Upper lobe of left lung (tissue), 6 donors: ENCODE measurements at regions not wholly inside any gene's neighbourhood (a gene's known extent, or its start where the extent isn't known, plus 50 kb on each side); places are given as distances from the start of the nearest gene placed in this dataset.

Experiments used
- ATAC-seq, 2 donors: fragments of 200-7000 bp; cut with Tn5 transposase; one replicate each; pipeline ENCODE4 v1.9.1; 2022; ENCODE audit warnings: mild to moderate bottlenecking in 2 of 2, moderate library complexity in 2 of 2; ENCODE audit not compliant: low FRiP score in 2 of 2
- DNase-seq, 2 donors: peaks; one replicate each; pipeline ENCODE4 v3.0.0-alpha.2; 2019 to 2020
- H3K27ac ChIP-seq, 4 donors: fragments of 200-600 bp; sonication (generic); one replicate each; pipeline ENCODE4 v1.5.1; 2016 to 2019
- H3K27me3 ChIP-seq, 4 donors: fragments of 200-600 bp; sonication (generic); one replicate each; pipeline ENCODE4 v1.5.1; 2017 to 2019
- H3K36me3 ChIP-seq, 4 donors: fragments of 200-600 bp; sonication (generic); one replicate each; pipeline ENCODE4 v1.5.1; 2016 to 2019
- H3K4me1 ChIP-seq, 4 donors: fragments of 200-600 bp; sonication (generic); one replicate each; pipeline ENCODE4 v1.5.1; 2018 to 2019
- H3K4me3 ChIP-seq, 4 donors: fragments of 200-600 bp; sonication (generic); one replicate each; pipeline ENCODE4 v1.5.1; 2017 to 2019; ENCODE audit warnings: mild to moderate bottlenecking in 2 of 4, moderate library complexity in 1 of 4
- H3K9me3 ChIP-seq, 4 donors: fragments of 200-600 bp; sonication (generic); one replicate each; pipeline ENCODE4 v1.5.1; 2018 to 2019
- CTCF ChIP-seq, 6 experiments: fragments of 450-650 bp in 4 of 6; fragments of 200-600 bp in 2 of 6; sonication (generic) in 2 of 6; IDR thresholded peaks; one replicate each; pipeline ENCODE4 v1.5.1; 2016 to 2019; ENCODE audit warnings: antibody characterized with exemption in 6 of 6
- EP300 ChIP-seq, 4 donors: sonication (generic); formaldehyde crosslinking; IDR thresholded peaks; one replicate each; pipeline ENCODE4 v1.5.1; 2017; ENCODE audit warnings: antibody characterized with exemption in 4 of 4, control low read depth in 2 of 4
- POLR2A ChIP-seq, 4 donors: fragments of 450-650 bp; IDR thresholded peaks; one replicate each; pipeline ENCODE4 v1.5.1; 2016 to 2017; ENCODE audit warnings: antibody characterized with exemption in 4 of 4, mild to moderate bottlenecking in 2 of 4
- POLR2AphosphoS5 ChIP-seq, 2 donors: sonication (generic); formaldehyde crosslinking; IDR thresholded peaks; one replicate each; pipeline ENCODE4 v1.5.1; 2017; ENCODE audit warnings: antibody characterized with exemption in 2 of 2
- WGBS, 2 donors: methylation state at CpG; one replicate each; pipeline ENCODE4 v1.1.5; 2017 to 2018; 5-methylcytosine and 5-hydroxymethylcytosine counted together
- donor health status: DM: no; HTN: no; CAD: no; lungs with moderate emphysema.
- donor health status: DM: no; HTN: yes; CAD: no; lungs with severe emphysema.

- no peak for ATAC-seq
- 61 to 66% methylated on average over 3 of the region's 3 CpGs for WGBS, 2 donors
Observed at GRCh38 chr4:30265716-30266115, 454.5 kb upstream of the PCDH7 start.

GRCh38 chr4:30268370-30268769 lies 451.8 kb upstream of the PCDH7 start:
- no peak overlapping the region for H3K27ac ChIP-seq
- DNase-seq, result no peak
- TF ChIP-seq POLR2A (IDR thresholded peaks at IDR 0.05) (no peak), POLR2AphosphoS5 (IDR thresholded peaks at IDR 0.05) (no peak), CTCF (IDR thresholded peaks at IDR 0.05) (no peak), EP300 (IDR thresholded peaks at IDR 0.05) (no peak)
- H3K4me3 ChIP-seq, result no peak overlapping the region
- no peaks in the 10 kb centered on the region for H3K27me3 ChIP-seq
- no peak for ATAC-seq
- H3K4me1 ChIP-seq, result no peaks in the 10 kb centered on the region
- H3K9me3 ChIP-seq, result peaks cover 0 to 2% (median 0%) of the 10 kb centered on the region in 4 donors
- no peaks in the 10 kb centered on the region for H3K36me3 ChIP-seq
- WGBS, 2 donors, result 60 to 66% methylated on average over 2 of the region's 2 CpGs

More at GRCh38 chr4:30265716-30266115, 454.5 kb upstream of the PCDH7 start:
- no peak overlapping the region for H3K27ac ChIP-seq
- no peak overlapping the region for H3K4me3 ChIP-seq
- no peaks in the 10 kb centered on the region for H3K27me3 ChIP-seq
- H3K4me1 ChIP-seq, result no peaks in the 10 kb centered on the region
- TF ChIP-seq POLR2AphosphoS5 (IDR thresholded peaks at IDR 0.05) (no peak), POLR2A (IDR thresholded peaks at IDR 0.05) (no peak), CTCF (IDR thresholded peaks at IDR 0.05) (no peak), EP300 (IDR thresholded peaks at IDR 0.05) (no peak)
- DNase-seq, result no peak
- no peaks in the 10 kb centered on the region for H3K9me3 ChIP-seq
- H3K36me3 ChIP-seq, result no peaks in the 10 kb centered on the region

- TF ChIP-seq POLR2AphosphoS5 (IDR thresholded peaks at IDR 0.05) (no peak), EP300 (IDR thresholded peaks at IDR 0.05) (no peak), CTCF (IDR thresholded peaks at IDR 0.05) (no peak), POLR2A (IDR thresholded peaks at IDR 0.05) (no peak)
Observed at GRCh38 chr4:30269850-30270249, 450.3 kb upstream of the PCDH7 start.

GRCh38 chr4:30281986-30282385 lies 438.2 kb upstream of the PCDH7 start:
- Histone ChIP-seq H3K36me3 (no peaks in the 10 kb centered on the region), H3K9me3 (no peaks in the 10 kb centered on the region)
- TF ChIP-seq CTCF (IDR thresholded peaks at IDR 0.05) (no peak), POLR2AphosphoS5 (IDR thresholded peaks at IDR 0.05) (no peak), EP300 (IDR thresholded peaks at IDR 0.05) (no peak), POLR2A (IDR thresholded peaks at IDR 0.05) (no peak)

More at GRCh38 chr4:30269850-30270249, 450.3 kb upstream of the PCDH7 start:
- Histone ChIP-seq H3K4me3 (no peak overlapping the region), H3K27me3 (no peaks in the 10 kb centered on the region), H3K4me1 (no peaks in the 10 kb centered on the region), H3K36me3 (no peaks in the 10 kb centered on the region), H3K27ac (no peak overlapping the region), H3K9me3 (peaks cover 0 to 7% (median 2%) of the 10 kb centered on the region in 4 donors)
- ATAC-seq (no peak), DNase-seq (no peak)
- WGBS, 2 donors, result 50 to 62% methylated on average over 6 of the region's 6 CpGs

GRCh38 chr4:30283336-30283735 lies 436.8 kb upstream of the PCDH7 start:
- no peak for TF ChIP-seq POLR2A (IDR thresholded peaks at IDR 0.05)
- no peak for TF ChIP-seq EP300 (IDR thresholded peaks at IDR 0.05)
- no peak for TF ChIP-seq CTCF (IDR thresholded peaks at IDR 0.05)
- no peaks in the 10 kb centered on the region for H3K9me3 ChIP-seq
- H3K27ac ChIP-seq, result no peak overlapping the region
- no peak for ATAC-seq
- no peak overlapping the region for H3K4me3 ChIP-seq
- H3K36me3 ChIP-seq, result no peaks in the 10 kb centered on the region
- no peak for DNase-seq
- H3K27me3 ChIP-seq, result no peaks in the 10 kb centered on the region
- 77 to 87% methylated on average over 3 of the region's 3 CpGs for WGBS, 2 donors
- no peaks in the 10 kb centered on the region for H3K4me1 ChIP-seq

More at GRCh38 chr4:30281986-30282385, 438.2 kb upstream of the PCDH7 start:
- Histone ChIP-seq H3K4me1 (no peaks in the 10 kb centered on the region), H3K4me3 (no peak overlapping the region), H3K27me3 (no peaks in the 10 kb centered on the region), H3K27ac (no peak overlapping the region)
- no peak for ATAC-seq
- DNase-seq, result no peak
